GM19468 (cell line): ENCODE measurements at regions not wholly inside any gene's neighbourhood (a gene's known extent, or its start where the extent isn't known, plus 50 kb on each side); places are given as distances from the start of the nearest gene placed in this dataset.

ENCODE experiments used
- ATAC-seq: cut with Tn5 transposase; IDR thresholded peaks from one replicate; pipeline ENCODE4 v1.9.1; 2021; ENCODE audit warnings: mild to moderate bottlenecking, moderate library complexity, moderate number of reproducible peaks; ENCODE audit not compliant: unreplicated experiment; ENCODE audit errors: extremely low read depth

- no peak for ATAC-seq
Measured at GRCh38 chr12:124517260-124518050, 50.0 kb downstream of the NCOR2 start.

GRCh38 chr12:124516850-124517249 lies 50.6 kb downstream of the NCOR2 start:
- no peak for ATAC-seq

- no peak for ATAC-seq
Measured at GRCh38 chr12:124515981-124516380, 51.4 kb downstream of the NCOR2 start.

- no peak for ATAC-seq
Measured at GRCh38 chr12:124514996-124515932, 52.1 kb downstream of the NCOR2 start.

- no peak for ATAC-seq
Measured at GRCh38 chr12:124514145-124514995, 53.0 kb downstream of the NCOR2 start.

- no peak for ATAC-seq
Measured at GRCh38 chr12:124513297-124513867, 54.0 kb downstream of the NCOR2 start.

GRCh38 chr12:124512667-124513296 lies 54.6 kb downstream of the NCOR2 start:
- ATAC-seq, result no peak

GRCh38 chr12:124511259-124511985 lies 56.0 kb downstream of the NCOR2 start:
- ATAC-seq, result no peak

GRCh38 chr12:124510301-124510970 lies 57.0 kb downstream of the NCOR2 start:
- no peak for ATAC-seq

- no peak for ATAC-seq
Measured at GRCh38 chr12:124509676-124510300, 57.6 kb downstream of the NCOR2 start.

GRCh38 chr12:124509300-124509675 lies 58.1 kb downstream of the NCOR2 start:
- no peak for ATAC-seq

GRCh38 chr12:124508381-124509079 lies 58.9 kb downstream of the NCOR2 start:
- no peak for ATAC-seq

GRCh38 chr12:124507188-124508109 lies 60.0 kb downstream of the NCOR2 start:
- ATAC-seq, result no peak

GRCh38 chr12:124506832-124507153 lies 60.6 kb downstream of the NCOR2 start:
- ATAC-seq, result no peak

GRCh38 chr12:124506145-124506831 lies 61.1 kb downstream of the NCOR2 start:
- ATAC-seq, result no peak
